ENCODE measurements at regions not wholly inside any gene's neighbourhood (a gene's known extent, or its start where the extent isn't known, plus 50 kb on each side); places are given as distances from the start of the nearest gene placed in this dataset.
"Not testable (repeated sequence)": the region's sequence is repeated elsewhere in the genome, so short reads cannot be mapped to it uniquely, and the experiment has no call there.

DNA sequence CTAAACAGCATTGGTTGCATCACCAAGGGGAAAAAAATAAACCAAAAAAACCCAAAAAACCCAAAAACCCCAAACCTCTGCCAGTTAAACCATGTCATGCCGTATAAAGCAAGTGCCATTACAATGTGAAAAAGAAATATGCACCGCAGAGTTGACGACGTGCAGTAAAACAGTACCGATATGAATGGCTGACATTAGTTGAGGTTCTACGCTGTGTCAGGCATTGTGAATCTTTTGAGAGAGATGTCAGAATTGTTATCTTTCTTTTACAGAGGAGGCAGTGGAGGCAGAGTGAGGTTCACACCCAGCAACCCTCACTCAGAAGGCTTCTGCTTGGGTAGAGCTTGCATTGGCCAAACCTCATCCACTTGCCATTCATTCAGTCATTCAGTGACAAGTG, 306.5 kb upstream of the PLGLB2 start:
- not testable (repeated sequence) for ATAC-seq

GRCh38 chr2:87442983-87443577, 304.8 kb upstream of the PLGLB2 start:
- ATAC-seq = not testable (repeated sequence)

DNA sequence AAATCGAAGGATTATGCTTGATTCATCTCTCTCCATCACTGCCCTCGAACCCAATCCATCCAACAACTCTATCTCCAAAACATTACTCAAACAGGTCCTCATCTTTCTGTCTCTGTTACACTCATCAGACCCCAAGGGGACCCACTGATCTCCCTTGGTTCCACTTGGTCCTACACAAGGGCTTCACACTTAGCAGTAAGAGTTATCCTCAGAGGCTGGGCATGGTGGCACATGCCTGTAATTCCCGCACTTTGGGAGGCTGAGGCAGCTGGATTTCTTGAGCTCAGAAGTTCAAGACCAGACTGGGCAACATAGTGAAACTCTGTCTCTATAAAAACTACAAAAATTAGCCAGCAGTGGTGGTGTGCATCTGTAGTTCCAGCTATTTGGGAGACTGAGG, 302.9 kb upstream of the PLGLB2 start:
- not testable (repeated sequence) for ATAC-seq

DNA sequence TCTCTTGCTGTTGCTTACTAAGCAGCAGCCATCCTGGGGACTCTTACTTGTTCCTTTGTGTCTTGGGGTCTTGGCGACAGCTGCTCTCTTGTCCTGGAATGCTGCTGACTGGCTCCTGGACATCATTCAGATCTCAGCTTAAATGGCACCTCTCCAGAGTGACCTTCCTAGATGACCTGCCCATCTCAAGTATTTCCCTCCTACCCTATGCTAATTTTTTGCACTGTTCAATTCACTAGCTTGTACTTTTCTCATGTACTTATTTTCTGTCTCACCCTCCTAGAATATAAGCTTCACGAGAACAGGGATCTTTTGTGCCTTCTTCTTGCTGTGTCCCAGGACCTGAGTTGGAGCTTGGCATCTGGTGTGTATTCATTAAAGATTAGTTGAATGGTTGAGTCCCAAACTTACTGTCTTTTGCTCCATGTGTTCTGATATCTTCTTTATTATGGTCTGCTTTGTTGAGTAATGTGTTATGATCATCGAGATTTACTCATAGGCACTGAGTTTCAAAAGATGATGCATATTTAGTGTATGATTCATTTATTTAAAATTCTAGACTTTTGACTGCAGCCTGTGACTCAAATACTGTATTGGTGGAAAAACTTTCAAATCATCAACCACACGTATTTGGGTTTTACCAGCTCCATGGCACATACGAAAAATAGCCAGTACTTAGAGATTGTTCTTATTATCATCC, 302.1 kb upstream of the PLGLB2 start:
- peak; percentile 84 for ATAC-seq

- peak; percentile 13; the same call in 1 of the 3 replicates for ATAC-seq
These were observed 301.6 kb upstream of the PLGLB2 start for GRCh38 chr2:87446313-87446696.

- ATAC-seq = peak; percentile 49
These were observed 298.4 kb upstream of the PLGLB2 start for GRCh38 chr2:87449462-87449980.

DNA sequence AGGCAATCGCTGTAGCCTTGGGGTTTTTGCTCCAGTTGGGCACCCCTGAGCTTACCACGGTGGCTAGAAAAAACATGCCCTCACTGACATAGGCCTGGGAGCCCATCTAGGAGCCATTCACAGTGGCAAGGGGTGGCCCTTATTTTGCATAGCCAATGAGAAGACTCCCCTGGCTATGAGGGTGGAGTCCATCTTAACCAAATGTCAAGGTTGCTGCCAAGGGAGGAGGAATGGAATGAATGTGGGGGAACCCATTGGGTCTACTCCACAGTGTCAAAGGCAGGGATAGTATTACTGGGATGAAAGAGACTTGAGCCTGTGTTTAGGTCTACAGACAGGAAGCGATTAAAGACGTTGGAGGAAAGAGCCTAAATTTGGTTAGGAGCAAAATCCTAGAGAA, 295.7 kb upstream of the PLGLB2 start:
- not testable (repeated sequence) for ATAC-seq

DNA sequence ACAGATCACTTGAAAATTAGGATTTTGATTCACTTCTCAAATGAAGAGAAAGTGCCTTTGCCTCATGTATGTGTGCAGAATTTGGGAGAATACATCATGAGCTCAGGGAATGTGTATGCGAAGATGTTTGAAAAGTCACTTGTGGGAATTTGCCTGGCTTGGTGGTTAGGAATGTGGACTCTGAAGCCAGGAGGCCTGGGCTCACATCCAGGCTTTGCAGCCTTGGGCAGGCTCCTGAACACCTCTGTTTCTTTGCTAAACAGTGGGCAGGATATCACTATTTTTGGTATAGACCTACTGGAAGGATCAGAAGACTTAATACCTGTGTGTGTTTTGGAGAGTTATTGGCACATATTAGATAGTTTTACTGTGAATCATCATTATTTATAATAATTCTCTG, 295.0 kb upstream of the PLGLB2 start:
- ATAC-seq = peak; percentile 51

- not testable (repeated sequence) for ATAC-seq
These were observed 293.9 kb upstream of the PLGLB2 start for GRCh38 chr2:87453965-87454364.

GRCh38 chr2:87454421-87454820, 293.5 kb upstream of the PLGLB2 start:
- not testable (repeated sequence) for ATAC-seq

GRCh38 chr2:87455209-87455853, 292.6 kb upstream of the PLGLB2 start:
- peak; percentile 78 for ATAC-seq

DNA sequence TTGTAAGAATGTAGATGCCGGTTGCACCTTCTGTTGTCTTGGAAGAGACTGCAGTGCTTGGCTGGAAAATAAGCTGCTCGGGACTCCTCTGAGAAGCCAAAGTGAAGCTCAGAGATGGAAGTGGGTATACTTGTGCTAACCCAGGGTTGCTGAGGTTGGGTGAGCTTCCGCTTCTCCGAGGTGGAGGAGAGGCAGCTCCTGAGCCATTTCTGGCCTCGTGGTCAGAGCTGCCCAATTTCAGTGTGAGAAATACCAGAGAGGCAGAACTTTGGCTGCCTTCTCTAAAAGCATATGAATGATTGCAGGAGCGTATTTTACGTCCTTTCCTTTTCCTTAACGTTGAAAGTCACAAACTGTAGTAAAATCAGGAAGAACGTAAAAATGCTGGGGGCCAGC, 292.0 kb upstream of the PLGLB2 start:
- peak; percentile 33 for ATAC-seq

- peak; percentile 17 for ATAC-seq
These were observed 291.3 kb upstream of the PLGLB2 start for GRCh38 chr2:87456477-87457128.

DNA sequence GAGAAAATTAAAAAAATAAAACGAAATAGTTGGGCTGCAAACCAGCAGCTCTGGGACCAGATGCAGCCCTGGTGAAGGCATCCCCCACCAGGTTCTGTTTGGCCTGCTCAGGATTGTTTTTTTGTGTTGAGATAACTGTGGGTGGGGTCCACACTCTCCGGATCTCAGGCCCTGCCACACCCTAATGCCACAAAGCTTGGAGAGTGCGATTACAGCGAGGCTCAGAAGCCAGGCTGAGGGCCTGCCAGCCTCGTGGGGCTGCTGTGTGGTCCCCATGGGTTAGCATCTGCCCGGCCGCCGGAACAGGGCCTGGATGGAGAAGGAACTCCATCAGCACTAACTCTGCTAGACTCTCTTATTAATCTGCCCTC, 290.8 kb upstream of the PLGLB2 start:
- not testable (repeated sequence) for ATAC-seq

DNA sequence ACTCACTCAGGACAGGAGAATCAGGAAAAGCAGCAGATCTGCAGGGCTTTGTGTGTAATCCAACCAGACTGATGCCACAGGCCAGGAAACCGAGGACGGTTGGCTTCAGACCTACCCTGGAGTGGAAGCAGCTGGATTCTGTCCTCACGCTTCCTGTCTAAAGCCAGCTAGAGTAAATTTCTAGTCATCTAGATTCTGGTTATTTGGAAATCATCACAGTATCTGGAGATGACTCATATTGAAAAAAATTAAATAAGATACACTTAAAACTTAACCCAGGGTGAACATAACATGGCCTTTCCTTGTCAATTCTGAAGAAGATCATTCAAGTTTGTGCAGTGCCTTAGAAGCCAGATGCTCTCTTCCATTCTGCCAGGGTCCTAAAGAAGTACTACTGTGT, 288.9 kb upstream of the PLGLB2 start:
- peak; percentile 46 for ATAC-seq

DNA sequence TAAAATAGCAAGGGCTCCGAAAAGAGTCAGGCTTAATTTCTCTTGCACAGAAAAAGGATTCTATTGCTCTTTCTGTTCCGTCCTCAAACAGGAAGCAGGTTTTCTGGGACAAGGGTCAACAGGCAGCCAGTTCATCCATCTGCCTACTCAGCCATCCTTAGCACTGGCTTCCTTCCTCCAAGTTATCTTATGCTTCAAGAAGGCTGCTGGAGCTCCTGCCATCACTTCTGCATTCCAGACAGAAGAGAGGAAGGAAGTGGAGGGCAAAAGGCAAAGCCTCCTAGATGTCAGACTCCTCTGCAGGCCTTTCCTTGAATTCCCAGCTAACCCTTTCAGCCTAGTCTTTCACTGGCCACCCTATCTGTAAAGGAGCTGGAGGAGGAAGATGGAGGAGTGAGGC, 287.8 kb upstream of the PLGLB2 start:
- ATAC-seq = not testable (repeated sequence)

- peak; percentile 31 for ATAC-seq
These were observed 287.2 kb upstream of the PLGLB2 start for GRCh38 chr2:87460662-87461061.

DNA sequence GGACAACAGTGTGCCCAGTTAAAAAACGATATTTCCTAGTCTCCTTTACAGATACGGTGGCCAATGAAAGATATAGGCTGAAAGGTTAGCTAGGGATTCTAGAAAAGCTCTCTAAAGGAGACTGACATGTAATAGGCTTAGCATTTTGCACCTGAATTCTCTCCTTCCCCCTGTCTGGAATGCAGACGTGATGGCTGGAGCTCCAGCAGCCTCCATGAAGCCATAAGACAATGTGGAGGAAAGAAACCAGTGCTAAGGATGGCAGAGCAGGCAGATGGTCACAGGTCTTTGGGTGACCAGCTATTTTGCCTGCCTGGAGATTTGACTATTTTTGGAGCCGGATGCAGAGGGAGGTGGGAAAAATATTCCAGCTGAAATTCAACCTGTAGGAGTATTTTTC, 286.2 kb upstream of the PLGLB2 start:
- not testable (repeated sequence) for ATAC-seq

DNA sequence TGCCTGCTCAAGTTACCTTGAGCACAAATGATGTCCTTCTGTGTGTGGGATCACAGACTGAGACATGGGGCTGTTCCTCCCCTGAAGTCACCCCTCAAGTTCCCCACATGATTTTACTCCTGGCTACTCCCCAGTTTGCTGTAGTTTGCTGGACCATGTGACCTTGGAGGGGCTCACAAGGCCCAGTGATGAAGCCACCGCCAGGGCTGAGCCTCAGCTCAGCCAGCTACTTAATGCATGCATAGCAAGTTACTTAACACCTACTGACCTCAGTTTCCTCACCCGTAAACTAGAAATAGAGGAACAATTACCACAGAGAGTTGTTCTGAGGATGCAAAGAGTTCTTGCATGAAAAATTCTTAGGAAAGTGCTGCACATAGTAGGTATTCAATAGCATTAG, 283.7 kb upstream of the PLGLB2 start:
- not testable (repeated sequence) for ATAC-seq

DNA sequence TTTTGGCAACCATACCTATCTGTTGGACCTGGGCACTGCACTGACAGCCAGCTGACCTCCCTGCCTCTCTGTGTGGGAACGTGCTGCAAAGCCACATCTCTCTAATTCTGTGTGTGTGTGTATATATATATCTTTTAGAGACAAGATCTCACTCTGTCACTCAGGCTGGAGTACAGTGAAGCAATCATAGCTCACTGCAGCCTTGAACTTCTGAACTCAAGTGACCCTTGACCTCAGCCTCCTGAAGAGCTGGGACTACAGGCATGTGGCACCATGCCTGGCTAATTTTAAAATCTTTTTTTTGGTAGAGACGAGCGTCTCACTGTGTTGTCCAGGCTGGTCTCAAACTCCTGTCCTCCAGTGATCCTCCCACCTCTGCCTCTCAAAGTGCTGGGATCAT, 282.2 kb upstream of the PLGLB2 start:
- ATAC-seq = not testable (repeated sequence)

DNA sequence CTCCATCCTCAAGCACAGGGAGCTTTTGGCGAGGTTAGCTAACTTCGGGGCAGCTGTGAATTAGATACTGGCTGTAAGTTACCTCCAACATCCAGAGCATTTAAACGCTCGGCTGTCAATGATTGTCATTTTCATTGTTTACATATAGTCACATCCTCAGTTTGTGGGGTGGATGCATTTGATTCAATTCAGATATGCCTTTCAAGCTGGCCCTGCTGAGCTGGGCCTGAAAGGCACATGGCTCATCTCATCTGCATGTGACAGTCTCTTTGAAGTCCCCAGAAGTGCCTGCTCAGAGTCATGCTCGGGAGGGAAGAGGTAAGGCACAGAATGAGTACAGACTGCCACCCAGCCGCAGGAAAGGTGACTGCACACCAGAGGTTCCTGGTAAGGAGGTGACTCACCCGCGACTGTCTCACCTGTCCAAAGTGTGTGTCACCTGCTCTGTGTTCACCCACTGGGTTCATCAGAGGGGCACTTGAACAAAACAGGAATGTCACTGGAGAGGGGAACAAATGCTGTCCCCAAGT, 281.2 kb upstream of the PLGLB2 start:
- ATAC-seq = peak; percentile 40

DNA sequence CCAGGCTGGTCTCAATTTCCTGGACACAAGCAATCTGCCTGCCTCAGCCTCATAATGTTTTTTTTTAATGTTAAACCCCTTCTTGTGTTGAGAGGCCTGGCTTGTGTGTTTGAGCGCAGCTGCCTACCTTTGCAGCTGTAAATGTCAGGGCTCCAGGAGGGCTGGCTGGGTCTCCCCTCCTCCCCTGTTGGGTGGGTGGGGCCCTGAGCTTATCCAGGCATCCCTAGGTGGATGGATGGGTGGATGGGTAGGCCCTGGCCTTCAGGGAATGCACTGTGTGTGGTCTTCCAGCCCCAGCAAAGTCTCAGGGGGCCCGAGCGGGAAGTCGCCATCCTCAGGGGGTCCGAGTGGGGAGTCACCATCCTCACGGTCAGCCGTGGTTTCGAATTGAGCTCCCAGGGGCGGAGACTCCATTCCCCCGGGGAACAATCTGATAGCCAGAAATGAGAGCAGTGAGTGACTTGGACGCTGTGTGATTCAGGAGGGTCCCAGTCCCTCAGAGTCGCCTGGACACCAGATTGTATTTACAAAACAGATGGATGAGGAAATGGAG, 279.4 kb upstream of the PLGLB2 start:
- ATAC-seq = not testable (repeated sequence)

Data from SK-N-SH treated with all-trans-retinoic acid at 6 μM for 48 hours (cell line).